HG03469 (cell line): ENCODE measurements at regions not wholly inside any gene's neighbourhood (a gene's known extent, or its start where the extent isn't known, plus 50 kb on each side); places are given as distances from the start of the nearest gene placed in this dataset.

ENCODE experiments used
- ATAC-seq: cut with Tn5 transposase; IDR thresholded peaks from one replicate; pipeline ENCODE4 v1.9.1; 2021; ENCODE audit warnings: mild to moderate bottlenecking, moderate library complexity, moderate number of reproducible peaks; ENCODE audit not compliant: unreplicated experiment

- ATAC-seq, result no peak
Measured at GRCh38 chr15:95409211-95409610, 921.3 kb upstream of the NR2F2 start.

DNA sequence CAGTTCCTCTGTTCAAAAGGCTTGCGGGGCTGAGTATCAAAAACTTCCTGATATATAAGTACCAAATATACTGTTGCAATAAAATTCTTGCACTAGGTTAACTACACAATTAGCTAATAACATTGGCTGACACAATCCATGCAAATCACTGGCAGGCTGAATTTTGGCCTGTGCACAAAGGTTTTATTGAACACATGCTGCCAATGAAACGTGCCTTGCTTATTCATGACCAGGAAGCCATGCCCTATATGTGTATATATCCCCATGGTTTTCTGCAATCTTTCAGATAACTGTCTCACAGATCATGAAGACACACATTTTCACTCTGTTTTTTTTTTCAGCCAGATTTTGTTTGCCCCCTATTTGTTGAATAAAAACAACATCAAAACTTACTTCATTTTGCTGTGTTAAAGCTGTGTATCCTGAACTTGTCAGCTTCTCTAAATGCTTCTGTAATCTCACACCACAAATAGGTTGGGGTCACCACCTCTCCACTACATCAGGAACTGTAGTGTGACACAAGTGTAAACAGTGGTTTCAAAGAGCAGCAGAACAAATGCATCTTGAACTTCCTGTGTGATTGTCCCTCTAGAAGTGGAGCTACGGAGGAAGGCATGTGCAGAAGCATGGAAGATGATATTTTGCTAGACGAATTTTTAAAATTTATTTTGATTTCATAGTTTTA lies 920.7 kb upstream of the NR2F2 start:
- ATAC-seq, result no peak

GRCh38 chr15:95410757-95411156 lies 919.7 kb upstream of the NR2F2 start:
- no peak for ATAC-seq

DNA sequence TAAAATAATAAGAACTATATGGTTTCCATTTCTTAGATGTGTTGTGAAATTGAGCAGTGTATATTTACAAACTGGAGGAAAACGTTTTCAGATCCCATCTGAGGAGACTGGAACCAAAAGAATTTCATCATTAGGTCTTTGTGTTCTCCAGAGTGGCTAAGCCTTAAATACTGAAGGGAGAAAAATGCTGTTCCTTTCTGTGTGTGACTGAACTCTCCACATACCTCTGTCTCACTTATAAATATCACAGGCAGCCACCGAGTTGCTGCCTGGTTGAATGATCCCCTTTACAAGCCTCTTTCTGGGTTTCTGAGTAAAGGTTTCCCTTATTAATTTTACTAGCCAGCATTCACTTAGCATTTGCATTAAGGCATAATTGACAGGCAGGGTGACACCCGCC lies 913.9 kb upstream of the NR2F2 start:
- ATAC-seq, result no peak

GRCh38 chr15:95417761-95418160 lies 912.7 kb upstream of the NR2F2 start:
- no peak for ATAC-seq

DNA sequence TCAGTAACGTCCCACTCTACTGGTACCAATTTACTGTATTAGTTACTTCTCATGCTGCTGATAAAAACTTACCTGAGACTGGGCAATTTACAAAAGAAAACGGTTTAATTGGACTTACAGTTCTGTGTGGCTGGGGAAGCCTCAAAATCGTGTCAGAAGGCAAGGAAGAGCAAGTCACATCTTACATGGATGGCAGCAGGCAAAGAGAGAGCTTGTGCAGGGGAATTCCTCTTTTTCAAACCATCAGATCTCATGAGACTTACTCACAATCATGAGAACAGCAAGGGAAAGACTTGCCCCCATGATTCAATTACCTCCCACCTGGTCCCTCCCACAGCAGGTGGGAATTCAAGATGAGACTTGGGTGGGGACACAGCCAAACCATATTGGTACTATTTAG lies 908.2 kb upstream of the NR2F2 start:
- no peak for ATAC-seq

DNA sequence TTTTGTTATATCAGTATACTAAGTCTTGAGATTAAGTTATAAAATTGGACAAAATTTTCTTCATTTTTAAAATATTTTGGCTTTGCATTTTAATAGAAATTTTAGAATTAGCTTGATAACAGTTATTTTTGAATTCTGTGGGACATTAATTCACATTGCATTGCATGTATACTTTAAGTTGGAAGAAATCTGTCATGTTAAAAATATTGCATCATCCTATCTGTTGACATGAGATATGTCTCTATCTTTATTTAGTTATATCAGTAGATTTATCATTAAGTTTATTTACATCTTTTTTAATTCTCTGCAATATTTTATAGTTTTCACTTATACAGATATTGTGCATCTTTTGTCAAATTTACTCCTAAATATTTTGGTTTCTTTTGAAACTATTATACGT lies 904.6 kb upstream of the NR2F2 start:
- no peak for ATAC-seq

DNA sequence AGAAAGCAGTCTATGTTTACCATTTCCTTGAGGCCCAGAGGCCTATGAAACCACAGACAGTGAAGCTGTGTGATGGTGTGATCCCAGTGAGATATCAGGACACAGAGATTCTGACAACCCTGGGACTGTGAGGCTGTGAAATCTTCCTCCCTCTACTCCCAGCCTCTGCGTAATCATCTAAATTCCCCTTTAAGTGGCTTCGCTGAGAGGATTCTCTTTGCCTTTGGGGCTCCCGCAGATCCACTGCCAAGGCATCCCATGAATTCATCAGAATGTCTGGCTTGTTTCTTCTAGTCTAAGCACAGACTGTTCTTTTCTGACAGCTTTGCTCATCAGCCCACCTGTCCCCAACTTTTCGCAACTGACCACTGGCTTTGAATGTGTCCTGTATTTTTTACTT lies 901.2 kb upstream of the NR2F2 start:
- ATAC-seq, result no peak

DNA sequence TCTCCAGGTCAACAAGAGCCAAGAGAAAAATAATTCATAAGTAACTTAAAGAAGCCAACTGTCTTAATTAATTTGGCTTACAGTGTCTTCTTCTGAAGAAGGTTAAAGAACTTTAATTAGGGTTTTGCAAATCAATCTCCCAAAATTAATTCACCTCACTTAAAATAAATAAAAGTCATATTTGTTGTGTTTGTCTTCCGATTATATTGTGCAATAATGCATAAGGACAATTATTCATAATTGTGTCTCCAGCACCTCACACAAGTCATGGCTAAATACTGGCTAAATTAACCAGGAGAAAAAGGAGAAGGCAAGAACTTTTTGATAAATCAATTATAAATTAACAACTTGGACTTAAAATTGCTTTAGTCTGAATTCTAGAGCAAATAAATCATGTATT lies 899.0 kb upstream of the NR2F2 start:
- no peak for ATAC-seq

DNA sequence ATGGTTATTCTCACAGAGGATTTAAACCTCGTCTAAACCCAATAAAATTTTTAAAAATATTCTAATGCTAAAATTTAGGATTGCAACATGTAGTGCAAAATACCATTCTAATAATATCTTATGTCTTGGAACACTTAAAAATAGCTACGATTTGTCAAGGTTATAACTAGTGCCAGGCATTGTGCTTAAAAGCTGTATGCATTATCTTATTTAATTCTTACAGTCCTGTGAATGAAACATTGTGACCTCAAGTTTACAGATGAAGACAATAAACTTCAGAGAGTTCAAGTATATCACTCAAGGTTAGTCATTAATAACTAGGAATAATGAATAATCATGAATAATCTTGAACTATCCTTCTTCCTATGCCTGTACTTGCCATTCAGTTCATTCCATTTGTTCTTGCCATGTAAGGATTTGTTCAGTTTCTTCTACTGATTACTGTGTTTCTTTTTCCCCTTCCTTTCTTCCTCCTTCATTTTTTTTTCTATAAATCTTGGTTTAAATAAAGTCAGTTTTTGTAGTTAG lies 897.6 kb upstream of the NR2F2 start:
- ATAC-seq, result no peak

DNA sequence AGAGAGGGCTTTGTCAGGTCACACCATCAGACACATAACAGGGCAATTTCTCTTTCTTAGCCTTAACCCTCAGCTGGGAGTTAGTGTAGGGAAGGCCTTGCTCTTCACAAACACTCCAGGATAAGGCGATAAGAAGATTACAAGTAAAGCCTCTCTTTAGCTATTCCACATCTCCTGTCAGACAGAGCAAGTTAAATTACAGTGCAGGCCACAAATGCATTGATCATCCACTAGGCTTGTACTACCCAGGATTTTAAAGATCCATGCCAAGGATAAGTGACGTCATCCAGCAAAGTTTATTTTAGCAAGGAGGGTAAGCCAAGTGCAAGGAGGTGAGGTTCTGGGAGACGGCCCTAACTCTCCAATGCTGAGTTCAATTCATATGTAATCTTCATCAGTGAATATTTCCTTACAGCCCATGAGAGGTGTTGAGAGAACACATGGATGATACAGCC lies 890.6 kb upstream of the NR2F2 start:
- no peak for ATAC-seq

GRCh38 chr15:95440712-95441111 lies 889.8 kb upstream of the NR2F2 start:
- no peak for ATAC-seq

DNA sequence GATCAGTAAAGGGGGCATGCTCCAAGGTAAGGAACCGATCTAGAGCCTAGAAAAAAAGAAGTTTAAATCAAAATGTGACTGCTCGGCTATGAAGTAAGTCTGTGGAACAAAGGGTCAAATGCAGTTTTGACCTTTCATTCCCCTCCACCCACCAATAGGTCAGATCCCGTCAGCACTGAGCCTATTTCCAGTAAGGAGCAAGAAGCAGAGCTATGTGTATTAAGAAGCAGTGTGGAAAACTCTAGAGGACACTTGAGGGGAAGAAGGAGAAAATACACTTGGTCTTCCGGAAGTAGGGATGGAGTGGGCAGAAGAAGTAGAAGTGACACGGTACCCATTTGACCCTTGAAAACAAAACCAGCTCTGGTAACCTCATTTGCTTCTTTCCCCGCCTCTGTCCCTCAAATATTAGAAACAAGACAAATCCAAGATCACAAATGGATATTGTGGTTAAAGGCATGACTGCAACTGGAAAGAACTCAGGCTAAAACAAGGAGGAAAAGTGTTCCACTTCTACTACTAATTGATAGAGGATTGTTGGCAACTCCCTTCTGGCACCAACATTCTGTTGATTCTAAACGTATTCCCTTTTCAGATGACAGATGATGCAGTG lies 888.3 kb upstream of the NR2F2 start:
- no peak for ATAC-seq

- no peak for ATAC-seq
Measured at GRCh38 chr15:95444860-95445259, 885.6 kb upstream of the NR2F2 start.

GRCh38 chr15:95446854-95447253 lies 883.6 kb upstream of the NR2F2 start:
- no peak for ATAC-seq

DNA sequence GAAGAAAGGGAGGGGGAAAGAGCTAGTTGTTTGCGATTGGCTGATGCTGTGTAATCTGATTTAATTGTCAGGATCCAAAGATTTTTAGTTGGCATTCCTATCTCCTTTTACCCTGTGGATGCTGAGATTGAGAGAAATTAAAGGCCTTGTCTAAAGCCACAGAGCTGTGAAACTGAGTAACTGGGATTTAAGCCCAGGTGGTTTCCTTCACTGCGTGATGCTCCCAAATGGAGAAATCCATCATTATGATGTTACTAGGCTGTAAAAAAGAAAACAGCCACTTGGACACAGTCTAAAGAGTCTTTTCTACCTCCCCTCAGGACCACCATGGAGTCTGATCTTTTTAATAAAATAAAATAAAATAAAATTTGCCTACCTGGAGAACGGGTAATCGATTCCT lies 883.0 kb upstream of the NR2F2 start:
- no peak for ATAC-seq

GRCh38 chr15:95448531-95449229 lies 881.8 kb upstream of the NR2F2 start:
- ATAC-seq, result no peak

DNA sequence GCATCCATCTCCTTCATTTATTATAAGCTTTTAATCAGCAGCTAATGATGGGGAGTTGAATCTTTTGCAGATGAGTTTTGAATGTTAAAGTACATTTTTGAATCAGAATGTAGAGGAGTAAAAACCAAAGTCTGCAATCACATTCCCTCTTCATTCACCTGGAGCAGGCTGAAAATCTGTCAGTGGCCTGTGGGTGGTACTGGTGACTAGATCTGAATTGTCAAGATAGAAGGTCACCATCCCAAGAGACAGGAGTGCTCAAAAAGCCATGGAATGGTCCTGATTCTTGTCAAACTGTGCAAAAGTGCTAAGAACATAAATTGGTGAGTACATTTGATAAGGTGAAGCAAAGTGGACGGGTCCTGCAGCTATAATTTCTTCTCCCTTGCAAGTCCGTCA lies 881.3 kb upstream of the NR2F2 start:
- no peak for ATAC-seq

- no peak for ATAC-seq
Measured at GRCh38 chr15:95450413-95450812, 880.1 kb upstream of the NR2F2 start.

DNA sequence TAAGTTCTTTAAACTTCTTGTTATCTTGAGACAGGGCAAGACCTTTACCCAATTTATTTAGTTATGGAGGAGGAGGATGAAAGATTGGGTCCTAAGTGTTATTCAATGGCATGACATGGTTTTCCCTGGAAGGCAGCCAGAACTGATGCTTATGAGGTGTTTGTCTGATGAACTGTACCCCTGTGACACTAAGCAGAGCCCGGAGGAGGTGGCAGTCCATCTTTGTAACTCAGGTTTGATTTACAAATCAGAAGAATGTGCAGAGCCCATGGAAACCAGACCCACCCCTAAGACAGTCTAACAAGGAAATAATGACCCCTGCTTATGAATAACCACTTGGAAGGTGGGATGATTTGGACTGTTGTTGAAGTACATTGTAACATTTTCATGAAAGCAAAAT lies 878.6 kb upstream of the NR2F2 start:
- no peak for ATAC-seq

DNA sequence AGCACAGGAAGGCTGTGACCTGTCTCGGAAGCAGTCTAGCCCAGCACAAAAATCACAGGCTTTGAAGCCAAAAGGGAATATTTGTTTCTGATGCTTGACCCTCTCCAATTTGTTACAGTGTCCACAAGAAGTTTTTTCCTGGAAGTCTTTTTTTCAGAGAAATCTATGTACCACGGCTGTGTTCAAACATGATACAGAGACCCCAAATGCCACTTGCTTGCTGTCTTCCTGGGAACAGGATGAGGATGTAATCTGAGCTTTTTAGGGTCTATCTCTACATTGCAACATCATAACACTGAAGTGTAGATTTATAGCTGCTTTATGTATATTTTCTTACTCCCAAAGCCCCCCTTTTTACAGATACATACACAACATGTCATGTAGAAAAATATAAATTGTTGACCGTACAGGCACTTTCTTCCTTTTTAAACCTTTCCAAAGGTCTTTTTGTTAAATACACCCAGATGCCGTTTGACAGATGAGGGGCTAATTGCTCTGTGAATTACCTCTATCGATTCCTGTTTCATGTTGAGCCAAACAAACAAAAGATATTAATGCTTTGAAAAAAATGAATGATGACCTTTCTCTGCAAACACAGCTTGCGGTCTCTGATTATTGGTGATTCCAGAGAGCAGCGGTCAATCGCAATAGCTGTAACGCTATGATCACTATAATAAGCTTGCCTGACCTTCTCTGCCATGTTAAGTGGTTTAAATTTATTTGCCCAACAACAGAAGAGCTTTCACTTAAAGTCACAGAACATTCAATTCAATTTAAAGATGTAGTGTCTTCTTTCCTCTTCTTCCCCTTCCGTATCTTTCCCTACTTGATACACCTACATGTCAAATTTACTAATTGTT lies 875.9 kb upstream of the NR2F2 start:
- ATAC-seq, result no peak
